Endothelial cell of umbilical vein (primary cell): ENCODE measurements at regions not wholly inside any gene's neighbourhood (a gene's known extent, or its start where the extent isn't known, plus 50 kb on each side); places are given as distances from the start of the nearest gene placed in this dataset.

Experiments
- BruUV-seq: library from RNA; stranded (reverse); fragments of 400-500 nt; replicated peaks from 2 replicates; lab custom pipeline; 2021; lab: Mats Ljungman, UMichigan
- CTCF ChIA-PET: fragments of 300-600, 350-600 bp; sonication (Branson Sonifier 250); formaldehyde crosslinking; loops from one replicate; lab custom pipeline; 2021; ENCODE audit warnings: antibody characterized with exemption, inconsistent platforms; lab: Charles Lee
- POLR2A ChIA-PET: fragments of 300-600, 350-600 bp; sonication (Branson Sonifier 250); formaldehyde crosslinking; loops from one replicate; lab custom pipeline; 2021; ENCODE audit warnings: antibody characterized with exemption, inconsistent platforms; lab: Charles Lee
- DNase-seq: peaks from one replicate; pipeline ENCODE4 v3.0.0-alpha.2; 2011; ENCODE audit warnings: low read depth, low spot score
- FAIRE-seq: peaks from 2 replicates; lab custom pipeline; 2011; peaks lifted over from hg19 to GRCh38; lab: Jason Lieb, UNC
- H2AFZ ChIP-seq: 2 replicates; pipeline ENCODE4 v1.6.0; 2012; ENCODE audit warnings: low read depth, low read length, control low read depth, inconsistent platforms
- H3K27ac ChIP-seq: 2 replicates; pipeline ENCODE4 v1.5.1; 2011; ENCODE audit warnings: low read depth, mild to moderate bottlenecking, control low read depth, low read length, moderate library complexity; ENCODE audit not compliant: insufficient read depth
- H3K27me3 ChIP-seq, 2 experiments: 2 replicates each; pipeline versions ENCODE4 v1.6.0 to v1.6.1; 2011; ENCODE audit warnings: low read length in 2 of 2, mixed read lengths in 1 of 2; ENCODE audit not compliant: control insufficient read depth in 2 of 2, insufficient read depth in 2 of 2
- H3K36me3 ChIP-seq, 2 experiments: 2 replicates in 1 of 2; 3 replicates in 1 of 2; pipeline ENCODE4 v1.5.1; 2011; ENCODE audit warnings: low read length in 2 of 2, mild to moderate bottlenecking in 1 of 2, moderate library complexity in 1 of 2; ENCODE audit not compliant: control insufficient read depth in 2 of 2, insufficient read depth in 2 of 2; ENCODE audit errors: extremely low read depth in 1 of 2
- H3K4me1 ChIP-seq: 3 replicates; pipeline ENCODE4 v1.5.1; 2011; ENCODE audit warnings: mild to moderate bottlenecking, low read length; ENCODE audit not compliant: control insufficient read depth, insufficient read depth; ENCODE audit errors: extremely low read depth
- H3K4me2 ChIP-seq: 2 replicates; pipeline ENCODE4 v1.6.1; 2011; ENCODE audit warnings: low read length, control low read depth, mixed read lengths; ENCODE audit not compliant: insufficient read depth
- H3K4me3 ChIP-seq, 3 experiments: fragments of 200-600 bp in 1 of 3; sonication (generic), shearing (Covaris generic) in 1 of 3; replicated peaks in 1 of 3; 2 replicates each; pipeline ENCODE4 v1.5.1; 2011 to 2016; ENCODE audit warnings: control low read depth in 3 of 3, low read length in 3 of 3, mild to moderate bottlenecking in 2 of 3, inconsistent platforms in 1 of 3, low read depth in 1 of 3, moderate library complexity in 1 of 3; ENCODE audit not compliant: insufficient read depth in 1 of 3
- H3K79me2 ChIP-seq: 2 replicates; pipeline ENCODE4 v1.6.0; 2012; ENCODE audit warnings: low read length, inconsistent platforms; ENCODE audit not compliant: control insufficient read depth, insufficient read depth
- H3K9ac ChIP-seq: replicated peaks from 2 replicates; pipeline ENCODE3; 2011; ENCODE audit warnings: low read length, control low read depth; ENCODE audit not compliant: insufficient read depth; ENCODE audit errors: extremely low read depth
- H3K9me1 ChIP-seq: replicated peaks from 3 replicates; pipeline ENCODE4 v1.6.0; 2011; ENCODE audit warnings: mild to moderate bottlenecking, low read length; ENCODE audit not compliant: control insufficient read depth, insufficient read depth; ENCODE audit errors: extremely low read depth
- H3K9me3 ChIP-seq: replicated peaks from 2 replicates; pipeline ENCODE4 v1.5.1; 2012; ENCODE audit warnings: low read length, inconsistent platforms; ENCODE audit not compliant: control insufficient read depth, insufficient read depth
- H4K20me1 ChIP-seq: replicated peaks from 2 replicates; pipeline ENCODE3; 2011; ENCODE audit warnings: mild to moderate bottlenecking, low read length; ENCODE audit not compliant: control insufficient read depth, insufficient read depth; ENCODE audit errors: extremely low read depth
- CTCF ChIP-seq, 2 donors: IDR thresholded peaks; 1 replicate in 1 of 2; 2 replicates in 1 of 2; pipeline ENCODE4 v1.5.1; 2011; ENCODE audit warnings: low read length in 2 of 2, mild to moderate bottlenecking in 2 of 2, moderate library complexity in 2 of 2, control low read depth in 1 of 2, inconsistent platforms in 1 of 2, low read depth in 1 of 2; ENCODE audit not compliant: insufficient read depth in 1 of 2; ENCODE audit errors: extremely low read depth in 1 of 2
- EZH2 ChIP-seq: IDR thresholded peaks from 2 replicates; pipeline ENCODE4 v1.6.1; 2012; ENCODE audit warnings: borderline replicate concordance, low read depth, mild to moderate bottlenecking, moderate library complexity, low read length, inconsistent platforms; ENCODE audit not compliant: severe bottlenecking
- FOS ChIP-seq: IDR thresholded peaks from 2 replicates; pipeline ENCODE4 v1.6.1; 2011; ENCODE audit warnings: mild to moderate bottlenecking, low read length, moderate library complexity, borderline replicate concordance; ENCODE audit not compliant: insufficient read depth
- GATA2 ChIP-seq: IDR thresholded peaks from 2 replicates; pipeline ENCODE4 v1.7.0; 2011; ENCODE audit warnings: low read depth, mild to moderate bottlenecking, moderate library complexity, mixed read lengths, low read length; ENCODE audit not compliant: insufficient read length, insufficient read depth
- JUN ChIP-seq: IDR thresholded peaks from 2 replicates; pipeline ENCODE4 v1.6.1; 2011; ENCODE audit warnings: borderline replicate concordance, low read depth; ENCODE audit not compliant: insufficient read length, insufficient read depth
- MAX ChIP-seq: IDR thresholded peaks from 2 replicates; pipeline ENCODE4 v1.6.1; 2011; ENCODE audit not compliant: insufficient read depth, insufficient read length
- MYC ChIP-seq: IDR thresholded peaks from one replicate; pipeline ENCODE4 v1.6.1; 2011; ENCODE audit warnings: mild to moderate bottlenecking, low read depth, low read length
- POLR2A ChIP-seq: IDR thresholded peaks from 2 replicates; pipeline ENCODE4 v1.6.1; 2012; ENCODE audit warnings: low read depth, mild to moderate bottlenecking, control low read depth, low read length
- POLR2AphosphoS5 ChIP-seq: IDR thresholded peaks from 2 replicates; pipeline ENCODE4 v1.6.1; 2012; ENCODE audit warnings: low read depth, mild to moderate bottlenecking, control low read depth, low read length, moderate library complexity; ENCODE audit not compliant: insufficient read depth
- dilution Hi-C: fragments of 300-500 bp; cut with MboI; formaldehyde crosslinking; loops from one replicate; pipeline ENCODE4 v1.15.0; 2019; ENCODE audit warnings: low sequenced_read_pairs; ENCODE audit not compliant: extremely low pct_ligation_motif_present
- intact Hi-C: fragments of 100-400 bp; cut with micrococcal nuclease; formaldehyde crosslinking; loops from one replicate; pipeline ENCODE4 v1.10.0; 2022

- Histone ChIP-seq H2AFZ (no peak overlapping the region), H3K36me3 (no peaks in the 10 kb centered on the region), H3K9ac (no peak overlapping the region), H3K9me1 (no peaks in the 10 kb centered on the region), H3K27ac (no peak overlapping the region), H3K4me1 (no peaks in the 10 kb centered on the region), H3K79me2 (no peaks in the 10 kb centered on the region), H4K20me1 (no peaks in the 10 kb centered on the region), H3K4me2 (no peak overlapping the region), H3K9me3 (no peaks in the 10 kb centered on the region), H3K4me3 (no peak overlapping the region), H3K27me3 (peaks cover 3 to 6% of the 10 kb centered on the region in 2 experiments)
- ChIA-PET POLR2A (no interaction called here), CTCF (no interaction called here)
- FAIRE-seq = no peak
- intact Hi-C loops (no loop called here), dilution Hi-C loops (no loop called here)
- TF ChIP-seq CTCF (IDR thresholded peaks at IDR 0.05; ENCODE audit: extremely low read depth in 1 of 2, insufficient read depth in 1 of 2, low read depth in 1 of 2, low read length in 2 of 2) = no peak
- no peak for TF ChIP-seq GATA2
- no peak for TF ChIP-seq POLR2A
- TF ChIP-seq EZH2 = no peak
- no peak for TF ChIP-seq MAX
- TF ChIP-seq POLR2AphosphoS5 = no peak
- no peak for TF ChIP-seq JUN
- TF ChIP-seq MYC = no peak
- TF ChIP-seq FOS = no peak
- DNase-seq = no peak
- BruUV-seq = no TSS peak
Measured at GRCh38 chr4:176584031-176584606, 208.6 kb downstream of the VEGFC start.
